ENCODE measurements at regions not wholly inside any gene's neighbourhood (a gene's known extent, or its start where the extent isn't known, plus 50 kb on each side); places are given as distances from the start of the nearest gene placed in this dataset.

GRCh38 chr10:53528974-53529373 lies 756.4 kb upstream of the MBL2 start:
- no peak for TF ChIP-seq CTCF (IDR thresholded peaks at IDR 0.05)
- TF ChIP-seq POLR2A (IDR thresholded peaks at IDR 0.05), result no peak

All from heart left ventricle (tissue), 13 donors.